GM21825 (cell line): ENCODE measurements at regions not wholly inside any gene's neighbourhood (a gene's known extent, or its start where the extent isn't known, plus 50 kb on each side); places are given as distances from the start of the nearest gene placed in this dataset.
"Not testable (repeated sequence)": the region's sequence is repeated elsewhere in the genome, so short reads cannot be mapped to it uniquely, and the experiment has no call there.

ENCODE experiments used
- ATAC-seq: cut with Tn5 transposase; IDR thresholded peaks from one replicate; pipeline ENCODE4 v1.9.1; 2021; ENCODE audit warnings: mild to moderate bottlenecking, moderate library complexity; ENCODE audit not compliant: unreplicated experiment

GRCh38 chr2:146405402-146406309 lies 1439.2 kb upstream of the ACVR2A start:
- not testable (repeated sequence) for ATAC-seq

- not testable (repeated sequence) for ATAC-seq
These were observed 1441.2 kb upstream of the ACVR2A start for GRCh38 chr2:146403546-146404160.

- no peak for ATAC-seq
These were observed 1452.2 kb upstream of the ACVR2A start for GRCh38 chr2:146392631-146393030.

- no peak for ATAC-seq
These were observed 1452.6 kb upstream of the ACVR2A start for GRCh38 chr2:146392186-146392585.

- no peak for ATAC-seq
These were observed 1456.1 kb upstream of the ACVR2A start for GRCh38 chr2:146388757-146389156.

GRCh38 chr2:146386096-146386495 lies 1458.7 kb upstream of the ACVR2A start:
- no peak for ATAC-seq

- ATAC-seq, result peak; percentile 47
These were observed 1459.8 kb upstream of the ACVR2A start for GRCh38 chr2:146385031-146385430.

GRCh38 chr2:146376511-146377064 lies 1468.2 kb upstream of the ACVR2A start:
- no peak for ATAC-seq

- no peak for ATAC-seq
These were observed 1470.3 kb upstream of the ACVR2A start for GRCh38 chr2:146374505-146374904.

- ATAC-seq, result not testable (repeated sequence)
These were observed 1473.5 kb upstream of the ACVR2A start for GRCh38 chr2:146371364-146371763.

GRCh38 chr2:146370826-146371225 lies 1474.0 kb upstream of the ACVR2A start:
- ATAC-seq, result no peak

- ATAC-seq, result no peak
These were observed 1478.6 kb upstream of the ACVR2A start for GRCh38 chr2:146366276-146366675.

- no peak for ATAC-seq
These were observed 1479.8 kb upstream of the ACVR2A start for GRCh38 chr2:146365041-146365440.

- ATAC-seq, result no peak
These were observed 1481.1 kb upstream of the ACVR2A start for GRCh38 chr2:146363731-146364130.

GRCh38 chr2:146351689-146352088 lies 1493.1 kb upstream of the ACVR2A start:
- no peak for ATAC-seq

GRCh38 chr2:146349334-146349733 lies 1495.5 kb upstream of the ACVR2A start:
- no peak for ATAC-seq

- no peak for ATAC-seq
These were observed 1519.9 kb upstream of the ACVR2A start for GRCh38 chr2:146324951-146325350.

GRCh38 chr2:146323564-146323963 lies 1521.3 kb upstream of the ACVR2A start:
- ATAC-seq, result no peak

GRCh38 chr2:146321175-146321574 lies 1523.7 kb upstream of the ACVR2A start:
- ATAC-seq, result no peak

GRCh38 chr2:146317959-146318358 lies 1526.9 kb upstream of the ACVR2A start:
- ATAC-seq, result no peak

GRCh38 chr2:146312899-146313298 lies 1531.9 kb upstream of the ACVR2A start:
- ATAC-seq, result no peak

GRCh38 chr2:146305164-146305563 lies 1539.7 kb upstream of the ACVR2A start:
- no peak for ATAC-seq
